ENCODE measurements at regions not wholly inside any gene's neighbourhood (a gene's known extent, or its start where the extent isn't known, plus 50 kb on each side); places are given as distances from the start of the nearest gene placed in this dataset.

DNA sequence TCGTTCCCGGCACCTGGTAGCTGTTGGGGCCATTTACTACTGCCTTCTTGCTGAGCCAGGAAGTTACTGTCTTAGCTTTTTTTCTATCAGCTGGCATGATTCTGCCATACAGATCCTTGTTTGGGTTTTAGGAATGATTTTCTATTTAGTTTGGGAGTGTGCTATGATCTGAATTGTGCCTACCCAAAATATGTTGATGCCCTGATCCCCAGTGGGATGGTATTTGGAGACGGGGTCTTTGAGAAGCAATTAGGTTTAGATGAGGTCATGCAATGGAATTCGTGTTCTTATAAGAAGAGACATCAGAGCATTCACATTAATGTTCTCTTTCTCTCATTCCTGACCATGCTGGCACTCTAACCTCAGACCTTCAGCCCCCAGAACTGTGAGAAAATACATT, 59.4 kb upstream of the HS3ST2 start:
- Histone ChIP-seq H3K4me2 (ENCODE audit: low read depth, low read length, poor library complexity, severe bottlenecking) (no peak overlapping the region), H3K36me3 (ENCODE audit: insufficient read depth, low read length) (no peaks in the 10 kb centered on the region), H3K79me2 (ENCODE audit: insufficient read depth, low read length) (no peaks in the 10 kb centered on the region), H3K9ac (ENCODE audit: low read depth, low read length, poor library complexity, severe bottlenecking) (no peak overlapping the region), H3F3A (ENCODE audit: low read depth) (no peaks in the 10 kb centered on the region), H3K4me1 (ENCODE audit: insufficient read depth, low read length, poor library complexity, severe bottlenecking) (no peaks in the 10 kb centered on the region), H4K20me1 (ENCODE audit: insufficient read depth, low read length, poor library complexity, severe bottlenecking) (no peaks in the 10 kb centered on the region), H3K9me2 (replicated peaks; ENCODE audit: low read depth, low read length) (no peaks in the 10 kb centered on the region), H3K9me3 (ENCODE audit: insufficient read depth, low read depth, low read length) (no peaks in the 10 kb centered on the region), H3K4me3 (ENCODE audit: low read length, poor library complexity, severe bottlenecking) (no peak overlapping the region), H3K27me3 (ENCODE audit: insufficient read depth, low read length, poor library complexity, severe bottlenecking) (no peaks in the 10 kb centered on the region), H2AFZ (ENCODE audit: low read length) (no peak overlapping the region)
- no peak for TF ChIP-seq EZH2phosphoT487 (IDR thresholded peaks at IDR 0.05; ENCODE audit: borderline replicate concordance)
- TF ChIP-seq, protein P1, sequence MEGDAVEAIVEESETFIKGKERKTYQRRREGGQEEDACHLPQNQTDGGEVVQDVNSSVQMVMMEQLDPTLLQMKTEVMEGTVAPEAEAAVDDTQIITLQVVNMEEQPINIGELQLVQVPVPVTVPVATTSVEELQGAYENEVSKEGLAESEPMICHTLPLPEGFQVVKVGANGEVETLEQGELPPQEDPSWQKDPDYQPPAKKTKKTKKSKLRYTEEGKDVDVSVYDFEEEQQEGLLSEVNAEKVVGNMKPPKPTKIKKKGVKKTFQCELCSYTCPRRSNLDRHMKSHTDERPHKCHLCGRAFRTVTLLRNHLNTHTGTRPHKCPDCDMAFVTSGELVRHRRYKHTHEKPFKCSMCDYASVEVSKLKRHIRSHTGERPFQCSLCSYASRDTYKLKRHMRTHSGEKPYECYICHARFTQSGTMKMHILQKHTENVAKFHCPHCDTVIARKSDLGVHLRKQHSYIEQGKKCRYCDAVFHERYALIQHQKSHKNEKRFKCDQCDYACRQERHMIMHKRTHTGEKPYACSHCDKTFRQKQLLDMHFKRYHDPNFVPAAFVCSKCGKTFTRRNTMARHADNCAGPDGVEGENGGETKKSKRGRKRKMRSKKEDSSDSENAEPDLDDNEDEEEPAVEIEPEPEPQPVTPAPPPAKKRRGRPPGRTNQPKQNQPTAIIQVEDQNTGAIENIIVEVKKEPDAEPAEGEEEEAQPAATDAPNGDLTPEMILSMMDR (conservative IDR thresholded peaks at IDR 0.05; ENCODE audit: low read length), result no peak

DNA sequence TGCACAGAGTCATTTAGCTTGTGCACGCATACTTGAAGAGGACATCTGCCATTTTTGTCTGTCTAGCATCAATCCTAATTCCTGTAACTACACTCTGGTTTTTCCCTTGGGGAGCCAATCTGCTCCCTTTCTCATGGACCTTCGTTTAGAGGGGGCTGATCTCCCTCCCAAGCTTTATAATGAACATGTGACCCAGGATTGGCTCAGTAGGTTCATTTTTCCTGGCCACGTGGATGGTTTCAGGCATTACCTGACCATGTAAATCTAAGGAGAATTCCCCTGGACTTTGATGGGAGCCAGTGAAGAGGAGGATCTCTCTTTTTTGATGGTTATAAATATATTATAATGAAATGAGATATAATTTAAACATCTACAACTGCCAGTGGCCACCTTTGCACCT, 56.8 kb upstream of the HS3ST2 start:
- Histone ChIP-seq H3K9me3 (ENCODE audit: insufficient read depth, low read depth, low read length) (no peaks in the 10 kb centered on the region), H2AFZ (ENCODE audit: low read length) (no peak overlapping the region), H3K4me3 (ENCODE audit: low read length, poor library complexity, severe bottlenecking) (no peak overlapping the region), H4K20me1 (ENCODE audit: insufficient read depth, low read length, poor library complexity, severe bottlenecking) (no peaks in the 10 kb centered on the region), H3K4me2 (ENCODE audit: low read depth, low read length, poor library complexity, severe bottlenecking) (no peak overlapping the region), H3K9me2 (replicated peaks; ENCODE audit: low read depth, low read length) (no peaks in the 10 kb centered on the region), H3K4me1 (ENCODE audit: insufficient read depth, low read length, poor library complexity, severe bottlenecking) (no peaks in the 10 kb centered on the region), H3K36me3 (ENCODE audit: insufficient read depth, low read length) (no peaks in the 10 kb centered on the region), H3K9ac (ENCODE audit: low read depth, low read length, poor library complexity, severe bottlenecking) (no peak overlapping the region), H3K27me3 (ENCODE audit: insufficient read depth, low read length, poor library complexity, severe bottlenecking) (no peaks in the 10 kb centered on the region), H3F3A (ENCODE audit: low read depth) (no peaks in the 10 kb centered on the region), H3K79me2 (ENCODE audit: insufficient read depth, low read length) (no peaks in the 10 kb centered on the region)
- no peak for TF ChIP-seq EZH2phosphoT487 (IDR thresholded peaks at IDR 0.05; ENCODE audit: borderline replicate concordance)
- TF ChIP-seq, protein P1 (conservative IDR thresholded peaks at IDR 0.05; ENCODE audit: low read length), result no peak

DNA sequence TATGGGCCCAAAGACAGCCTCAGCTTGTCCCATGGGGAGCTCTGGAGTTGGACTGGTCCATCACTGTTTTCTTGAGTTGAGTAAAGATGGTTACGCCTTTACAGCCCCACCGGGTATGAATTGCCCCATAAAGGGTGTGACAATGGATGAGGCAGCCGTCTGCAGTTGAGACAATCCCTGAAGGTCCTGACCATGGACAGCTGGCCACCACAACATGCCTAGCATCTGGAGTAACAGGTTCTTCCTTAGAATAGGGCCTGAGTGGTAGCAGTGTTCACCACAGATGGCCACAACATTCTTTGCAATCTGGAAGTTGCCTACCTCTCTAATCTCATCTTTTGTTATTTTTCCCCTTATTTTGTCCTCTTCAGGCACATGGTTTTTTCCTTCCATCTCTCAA, 51.5 kb upstream of the HS3ST2 start:
- Histone ChIP-seq H3K9ac (ENCODE audit: low read depth, low read length, poor library complexity, severe bottlenecking) (no peak overlapping the region), H3K4me1 (ENCODE audit: insufficient read depth, low read length, poor library complexity, severe bottlenecking) (peaks cover 8% of the 10 kb centered on the region), H3K36me3 (ENCODE audit: insufficient read depth, low read length) (no peaks in the 10 kb centered on the region), H2AFZ (ENCODE audit: low read length) (no peak overlapping the region), H3K4me3 (ENCODE audit: low read length, poor library complexity, severe bottlenecking) (no peak overlapping the region), H3K79me2 (ENCODE audit: insufficient read depth, low read length) (no peaks in the 10 kb centered on the region), H4K20me1 (ENCODE audit: insufficient read depth, low read length, poor library complexity, severe bottlenecking) (no peaks in the 10 kb centered on the region), H3K9me2 (replicated peaks; ENCODE audit: low read depth, low read length) (no peaks in the 10 kb centered on the region), H3F3A (ENCODE audit: low read depth) (no peaks in the 10 kb centered on the region), H3K4me2 (ENCODE audit: low read depth, low read length, poor library complexity, severe bottlenecking) (no peak overlapping the region), H3K27me3 (ENCODE audit: insufficient read depth, low read length, poor library complexity, severe bottlenecking) (no peaks in the 10 kb centered on the region), H3K9me3 (ENCODE audit: insufficient read depth, low read depth, low read length) (no peaks in the 10 kb centered on the region)
- TF ChIP-seq, protein P1 (conservative IDR thresholded peaks at IDR 0.05; ENCODE audit: low read length), result no peak
- TF ChIP-seq EZH2phosphoT487 (IDR thresholded peaks at IDR 0.05; ENCODE audit: borderline replicate concordance), result no peak

All from Loucy (cell line).